ENCODE measurements at regions not wholly inside any gene's neighbourhood (a gene's known extent, or its start where the extent isn't known, plus 50 kb on each side); places are given as distances from the start of the nearest gene placed in this dataset.

DNA sequence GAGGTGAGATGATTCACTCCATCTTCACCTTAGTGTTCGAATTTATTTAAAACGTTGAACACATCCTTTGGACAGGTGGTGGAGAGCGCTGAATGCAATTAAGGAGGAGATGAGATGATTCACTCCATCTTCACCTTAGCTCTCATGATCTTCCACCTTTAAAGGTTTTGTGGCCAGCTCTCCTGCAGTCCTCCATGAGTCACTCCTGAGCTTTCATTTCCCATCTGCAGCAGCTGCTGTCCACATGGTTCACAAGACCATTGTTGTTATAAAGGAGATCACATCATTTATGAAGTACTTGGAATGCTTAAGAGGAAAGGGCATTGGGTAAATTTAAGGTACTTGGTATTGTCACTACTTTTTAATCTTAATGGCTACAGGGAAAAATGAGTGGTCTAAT, 298.5 kb downstream of the PAX3 start (continued):
- TF ChIP-seq, protein P1, sequence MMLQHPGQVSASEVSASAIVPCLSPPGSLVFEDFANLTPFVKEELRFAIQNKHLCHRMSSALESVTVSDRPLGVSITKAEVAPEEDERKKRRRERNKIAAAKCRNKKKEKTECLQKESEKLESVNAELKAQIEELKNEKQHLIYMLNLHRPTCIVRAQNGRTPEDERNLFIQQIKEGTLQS (IDR thresholded peaks at IDR 0.05; ENCODE audit: insufficient read depth, low read depth, low read length) = no peak
- no peak for TF ChIP-seq POLR2AphosphoS5 (IDR thresholded peaks at IDR 0.05; ENCODE audit: low read depth, low read length)
- TF ChIP-seq KDM1A (IDR thresholded peaks at IDR 0.05; ENCODE audit: borderline replicate concordance, low read length) = no peak
- no peak for TF ChIP-seq CBX5 (IDR thresholded peaks at IDR 0.05; ENCODE audit: low read depth, low read length)
- TF ChIP-seq TAF1 (IDR thresholded peaks at IDR 0.05; ENCODE audit: low read depth, low read length) = no peak
- TF ChIP-seq MAFK (IDR thresholded peaks at IDR 0.05; ENCODE audit: low read depth, low read length) = no peak

Measured in H1 (cell line).